ENCODE measurements at regions not wholly inside any gene's neighbourhood (a gene's known extent, or its start where the extent isn't known, plus 50 kb on each side); places are given as distances from the start of the nearest gene placed in this dataset.

- TF ChIP-seq GABPA (IDR thresholded peaks at IDR 0.05 in 1 of 2, conservative IDR thresholded peaks at IDR 0.05 in 1 of 2) (no peak), RAD21 (IDR thresholded peaks at IDR 0.05) (no peak), EGR1 (IDR thresholded peaks at IDR 0.05; ENCODE audit: low read depth in 2 of 2) (no peak), ZBTB33 (IDR thresholded peaks at IDR 0.05) (no peak), FOXA1 (IDR thresholded peaks at IDR 0.05) (no peak), FOXA2 (IDR thresholded peaks at IDR 0.05) (no peak), REST (IDR thresholded peaks at IDR 0.05) (no peak), NR2F2 (IDR thresholded peaks at IDR 0.05) (no peak), JUND (IDR thresholded peaks at IDR 0.05) (no peak)
- Histone ChIP-seq H3K36me3 (ENCODE audit: control insufficient read depth in 4 of 4, insufficient read depth in 3 of 4, low read depth in 1 of 4, low read length in 3 of 4) (no peaks in the 10 kb centered on the region), H3K27me3 (ENCODE audit: control insufficient read depth in 4 of 4, insufficient read depth in 4 of 4, low read length in 3 of 4) (no peaks in the 10 kb centered on the region), H3K4me1 (ENCODE audit: control insufficient read depth in 4 of 4, insufficient read depth in 4 of 4, low read length in 3 of 4) (peaks cover 0 to 4% (median 2%) of the 10 kb centered on the region in 4 donors), H3K9me3 (ENCODE audit: control insufficient read depth in 4 of 4, low read length in 3 of 4) (no peaks in the 10 kb centered on the region), H3K4me3 (ENCODE audit: low read depth in 1 of 3, low read length in 3 of 3) (no peak overlapping the region), H3K27ac (ENCODE audit: low read depth in 1 of 2, low read length in 2 of 2) (no peak overlapping the region), H3K9ac (ENCODE audit: low read depth in 1 of 2, low read length in 2 of 2) (no peak overlapping the region)
- 79% methylated on average over 3 of the region's 3 CpGs for WGBS
- DNase-seq (ENCODE audit: low spot score), result no peak
These were observed 93.7 kb upstream of the DHRSX start for GRCh38 chrX:2594491-2594890.

DNA sequence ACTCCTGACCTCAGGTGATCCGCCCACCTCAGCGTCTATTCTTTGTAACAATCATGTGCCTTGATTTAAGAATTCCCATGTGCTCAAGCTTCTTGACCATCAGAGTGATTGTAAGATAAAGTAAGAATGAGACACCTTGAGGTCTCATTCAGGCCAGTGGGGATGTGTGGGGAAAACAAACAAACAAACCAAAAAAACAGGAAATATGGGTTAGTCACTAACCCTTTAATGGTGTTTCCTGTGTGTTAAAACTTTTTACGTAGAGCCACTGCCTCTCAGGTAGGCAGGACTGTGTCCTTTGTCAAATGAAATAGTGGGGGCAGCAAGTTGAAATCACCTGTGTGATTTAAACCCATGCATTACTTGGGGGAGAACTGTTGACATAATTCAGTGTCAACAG lies 91.5 kb upstream of the DHRSX start:
- Histone ChIP-seq H3K4me3 (ENCODE audit: low read depth in 1 of 3, low read length in 3 of 3) (no peak overlapping the region), H3K36me3 (ENCODE audit: control insufficient read depth in 4 of 4, insufficient read depth in 3 of 4, low read depth in 1 of 4, low read length in 3 of 4) (no peaks in the 10 kb centered on the region), H3K27me3 (ENCODE audit: control insufficient read depth in 4 of 4, insufficient read depth in 4 of 4, low read length in 3 of 4) (no peaks in the 10 kb centered on the region), H3K9ac (ENCODE audit: low read depth in 1 of 2, low read length in 2 of 2) (no peak overlapping the region), H3K27ac (ENCODE audit: low read depth in 1 of 2, low read length in 2 of 2) (no peak overlapping the region), H3K4me1 (ENCODE audit: control insufficient read depth in 4 of 4, insufficient read depth in 4 of 4, low read length in 3 of 4) (peaks cover 0 to 4% (median 2%) of the 10 kb centered on the region in 4 donors), H3K9me3 (ENCODE audit: control insufficient read depth in 4 of 4, low read length in 3 of 4) (no peaks in the 10 kb centered on the region)
- no peak for DNase-seq (ENCODE audit: low spot score)
- TF ChIP-seq GABPA (IDR thresholded peaks at IDR 0.05 in 1 of 2, conservative IDR thresholded peaks at IDR 0.05 in 1 of 2) (no peak), HNF4A (conservative IDR thresholded peaks at IDR 0.05) (no peak), CTCF (IDR thresholded peaks at IDR 0.05; ENCODE audit: low read depth, low read length, missing input control) (no peak), JUND (IDR thresholded peaks at IDR 0.05) (no peak), NR2F2 (IDR thresholded peaks at IDR 0.05) (no peak), ZBTB33 (IDR thresholded peaks at IDR 0.05) (no peak), REST (IDR thresholded peaks at IDR 0.05) (no peak), RAD21 (IDR thresholded peaks at IDR 0.05) (no peak), RXRA (IDR thresholded peaks at IDR 0.05) (no peak), TAF1 (conservative IDR thresholded peaks at IDR 0.05) (no peak), EGR1 (IDR thresholded peaks at IDR 0.05; ENCODE audit: low read depth in 2 of 2) (no peak), SP1 (IDR thresholded peaks at IDR 0.05) (no peak), FOXA1 (IDR thresholded peaks at IDR 0.05) (no peak), HNF4G (IDR thresholded peaks at IDR 0.05) (no peak), FOXA2 (IDR thresholded peaks at IDR 0.05) (no peak), YY1 (IDR thresholded peaks at IDR 0.05) (no peak)
- TF ChIP-seq, protein P1, sequence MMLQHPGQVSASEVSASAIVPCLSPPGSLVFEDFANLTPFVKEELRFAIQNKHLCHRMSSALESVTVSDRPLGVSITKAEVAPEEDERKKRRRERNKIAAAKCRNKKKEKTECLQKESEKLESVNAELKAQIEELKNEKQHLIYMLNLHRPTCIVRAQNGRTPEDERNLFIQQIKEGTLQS (IDR thresholded peaks at IDR 0.05), result no peak
- TF ChIP-seq, protein P2, sequence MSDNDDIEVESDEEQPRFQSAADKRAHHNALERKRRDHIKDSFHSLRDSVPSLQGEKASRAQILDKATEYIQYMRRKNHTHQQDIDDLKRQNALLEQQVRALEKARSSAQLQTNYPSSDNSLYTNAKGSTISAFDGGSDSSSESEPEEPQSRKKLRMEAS (IDR thresholded peaks at IDR 0.05), result no peak
- 73% methylated on average over 3 of the region's 3 CpGs for WGBS

All from liver (tissue), 8 donors.